Activated CD4-positive, alpha-beta T cell treated with anti-CD3 and anti-CD28 coated beads for 36 hours (primary cell): ENCODE measurements at regions not wholly inside any gene's neighbourhood (a gene's known extent, or its start where the extent isn't known, plus 50 kb on each side); places are given as distances from the start of the nearest gene placed in this dataset.
"Not testable (repeated sequence)": the region's sequence is repeated elsewhere in the genome, so short reads cannot be mapped to it uniquely, and the experiment has no call there.

Source experiments
- ATAC-seq: fragments of 200-7000 bp; cut with Tn5 transposase; one replicate; pipeline ENCODE4 v1.10.0; 2021; ENCODE audit warnings: mild to moderate bottlenecking, moderate library complexity
- CTCF ChIA-PET: fragments of 350-600 bp; sonication (Branson Sonifier 250); formaldehyde crosslinking; loops from one replicate; lab custom pipeline; 2021; ENCODE audit warnings: antibody characterized with exemption; lab: Charles Lee
- POLR2A ChIA-PET: fragments of 350-600 bp; sonication (Branson Sonifier 250); formaldehyde crosslinking; loops from one replicate; lab custom pipeline; 2021; ENCODE audit warnings: antibody characterized with exemption, inconsistent platforms; lab: Charles Lee
- DNase-seq: peaks from one replicate; pipeline ENCODE4 v3.0.0-alpha.2; 2020
- H3K27ac Mint-ChIP-seq: one replicate; pipeline ENCODE4 v1.8.0; 2021; ENCODE audit warnings: mixed read lengths
- H3K27me3 Mint-ChIP-seq: one replicate; pipeline ENCODE4 v1.8.0; 2021; ENCODE audit warnings: mixed read lengths
- H3K36me3 Mint-ChIP-seq: one replicate; pipeline ENCODE4 v1.8.0; 2021; ENCODE audit warnings: low read depth, mixed read lengths
- H3K4me1 Mint-ChIP-seq: one replicate; pipeline ENCODE4 v1.8.0; 2021; ENCODE audit warnings: mixed read lengths
- H3K4me3 Mint-ChIP-seq: one replicate; pipeline ENCODE4 v1.8.0; 2021; ENCODE audit warnings: mild to moderate bottlenecking, moderate library complexity, mixed read lengths
- H3K9me3 Mint-ChIP-seq: one replicate; pipeline ENCODE4 v1.8.0; 2021; ENCODE audit warnings: low read depth, mixed read lengths
- intact Hi-C, 2 experiments: fragments of 100-400 bp; cut with DNase I in 1 of 2; cut with micrococcal nuclease in 1 of 2; formaldehyde crosslinking; loops; one replicate each; pipeline versions ENCODE4 v1.14.2 to v1.15.1; 2022 to 2024; cut with DNase I, micrococcal nuclease

DNA sequence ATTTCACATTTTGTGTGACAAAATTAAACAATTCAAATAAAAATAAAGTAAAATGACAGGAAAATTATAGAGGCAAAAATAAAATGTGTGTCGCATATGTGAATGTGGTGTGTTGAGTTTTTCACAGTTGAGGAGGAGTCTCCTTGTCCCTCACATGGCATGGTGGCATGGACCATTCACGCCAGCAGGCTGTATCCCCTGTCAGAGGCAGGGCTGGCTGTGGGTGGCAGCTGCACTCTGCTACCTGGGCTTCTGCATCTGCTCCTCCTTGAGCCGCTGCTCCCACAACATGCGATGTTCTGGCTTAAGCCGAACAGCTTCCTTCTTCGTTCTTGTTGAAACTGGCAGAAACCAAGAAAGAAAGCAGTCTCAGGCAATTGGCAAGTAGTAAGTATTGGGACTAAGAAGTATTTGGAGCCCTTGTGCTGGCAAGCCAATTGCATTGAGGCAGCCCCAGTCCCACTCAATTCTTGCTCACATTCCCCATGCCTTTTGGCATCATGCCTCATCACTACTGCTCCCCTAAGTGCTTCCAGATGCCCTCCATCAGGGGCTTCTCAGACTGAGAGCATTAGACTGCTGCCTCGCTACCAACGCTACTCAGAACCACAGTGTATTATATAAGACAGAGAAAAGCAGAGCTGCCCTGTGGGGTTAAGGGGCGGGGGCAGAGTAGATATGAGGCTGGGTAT lies 177.9 kb upstream of the NABP1 start:
- Mint-ChIP-seq H3K36me3 (no peaks in the 10 kb centered on the region), H3K9me3 (no peaks in the 10 kb centered on the region), H3K27ac (no peak overlapping the region), H3K27me3 (peaks cover 5% of the 10 kb centered on the region), H3K4me3 (no peak overlapping the region), H3K4me1 (no peaks in the 10 kb centered on the region)
- ATAC-seq = no peak
- intact Hi-C loops = loop anchor here in 1 of 2 experiments (5.0 kb wide), 1 partner anchor 333 kb away; no protein-coding TSS in a partner anchor
- CTCF ChIA-PET = interaction anchor here (0.6 to 2.7 kb wide), 7 partner anchors 12 to 335 kb away, joined by 3 to 12 read pairs (median 3); no protein-coding TSS in a partner anchor
- no peak for DNase-seq
- POLR2A ChIA-PET = no interaction called here

DNA sequence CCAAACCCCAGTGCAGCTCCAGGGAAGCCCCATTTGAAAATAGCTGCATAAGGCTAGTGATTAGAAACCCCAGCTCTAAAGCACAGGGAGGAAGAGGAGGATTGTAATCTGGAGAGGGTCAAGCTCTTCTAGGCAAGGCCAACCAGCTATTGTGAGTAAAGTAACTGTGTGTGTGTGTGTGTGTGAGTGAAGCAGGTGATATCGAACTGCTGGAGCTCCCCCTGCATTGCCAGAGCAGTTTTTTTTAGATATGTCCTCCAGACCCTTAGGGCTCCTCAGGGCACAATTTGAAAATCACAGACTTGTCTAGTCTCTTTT lies 177.4 kb upstream of the NABP1 start:
- ATAC-seq = no peak
- Mint-ChIP-seq H3K4me1 (no peaks in the 10 kb centered on the region), H3K4me3 (no peak overlapping the region), H3K36me3 (no peaks in the 10 kb centered on the region), H3K9me3 (no peaks in the 10 kb centered on the region), H3K27ac (no peak overlapping the region), H3K27me3 (peaks cover 6% of the 10 kb centered on the region)
- POLR2A ChIA-PET = no interaction called here
- intact Hi-C loops = loop anchor here in 1 of 2 experiments (5.0 kb wide), 1 partner anchor 333 kb away; no protein-coding TSS in a partner anchor
- CTCF ChIA-PET = interaction anchor here (0.7 to 2.7 kb wide), 5 partner anchors 12 to 335 kb away, joined by 3 to 12 read pairs (median 3); no protein-coding TSS in a partner anchor
- no peak for DNase-seq

DNA sequence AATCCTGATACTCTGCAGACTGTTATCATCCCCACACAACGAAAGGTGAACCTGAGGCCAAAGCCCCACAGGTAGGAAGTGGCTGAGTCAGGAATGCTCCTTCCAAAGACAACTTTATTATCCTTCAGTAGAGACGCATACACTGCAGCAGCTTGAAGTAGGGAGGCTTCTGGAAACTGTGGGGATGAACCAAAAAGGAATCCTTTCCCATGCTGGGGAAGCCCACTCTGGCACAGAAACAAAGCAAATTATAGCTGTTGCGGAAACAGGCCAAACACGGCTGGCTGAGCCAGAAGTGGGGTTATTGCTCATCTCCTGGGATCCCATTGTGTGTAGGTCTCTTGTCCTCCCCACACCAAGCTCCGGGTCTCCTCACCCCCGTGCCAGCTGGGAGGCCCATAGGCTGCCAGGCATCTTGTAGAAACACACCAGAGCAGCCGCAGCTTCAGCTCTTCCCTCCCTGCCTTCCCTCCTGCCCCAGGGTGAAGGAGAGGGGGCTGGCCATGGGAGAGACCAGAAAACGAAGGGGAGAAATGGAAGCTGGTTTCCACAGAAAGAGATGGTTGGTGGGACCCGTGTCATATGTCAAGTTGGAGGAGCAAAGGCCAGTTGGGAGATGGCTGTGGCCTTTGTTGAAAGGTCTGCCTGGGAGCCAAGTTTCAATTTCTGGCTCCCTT lies 176.9 kb upstream of the NABP1 start:
- H3K27me3 Mint-ChIP-seq = peaks cover 6% of the 10 kb centered on the region
- H3K27ac Mint-ChIP-seq = no peak overlapping the region
- H3K36me3 Mint-ChIP-seq = no peaks in the 10 kb centered on the region
- ChIA-PET CTCF (interaction anchor here (0.6 to 2.7 kb wide), 9 partner anchors 12 to 514 kb away, joined by 3 to 12 read pairs (median 3); no protein-coding TSS in a partner anchor), POLR2A (no interaction called here)
- no peaks in the 10 kb centered on the region for H3K4me1 Mint-ChIP-seq
- H3K4me3 Mint-ChIP-seq = no peak overlapping the region
- intact Hi-C loops = loop anchor here in 1 of 2 experiments (5.0 kb wide), 1 partner anchor 334 kb away; no protein-coding TSS in a partner anchor
- ATAC-seq = no peak
- no peaks in the 10 kb centered on the region for H3K9me3 Mint-ChIP-seq
- no peak for DNase-seq

DNA sequence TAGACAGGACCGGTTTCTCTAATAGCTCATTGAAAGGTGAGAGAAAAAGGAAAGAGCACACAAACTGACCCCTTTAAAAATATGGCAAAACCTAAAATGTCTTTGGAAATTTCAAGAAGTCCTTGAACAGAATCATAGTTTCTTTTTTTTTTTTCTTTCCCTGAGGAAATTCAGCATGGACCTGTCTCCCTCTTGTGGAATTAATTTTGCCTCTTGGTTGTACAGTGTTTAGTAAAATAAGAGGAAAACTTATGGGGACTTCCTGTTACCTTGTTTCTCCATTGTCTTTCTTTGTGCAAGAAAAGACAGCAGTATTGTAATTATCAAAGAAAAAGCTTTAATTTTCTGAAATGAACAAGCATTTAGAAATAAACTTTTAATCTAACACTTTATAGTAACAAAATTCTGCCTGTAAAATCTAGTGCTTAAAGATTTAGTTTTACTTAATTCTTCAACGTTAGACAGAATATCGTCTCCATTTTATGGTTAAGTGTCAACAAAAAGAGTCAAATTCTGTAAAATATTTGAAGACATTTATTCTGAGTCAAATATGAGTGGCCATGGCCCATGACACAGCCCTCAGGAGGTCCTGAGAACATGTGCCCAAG lies 176.3 kb upstream of the NABP1 start:
- ChIA-PET POLR2A (no interaction called here), CTCF (interaction anchor here (0.6 to 2.7 kb wide), 8 partner anchors 20 to 515 kb away, joined by 3 to 12 read pairs (median 3); no protein-coding TSS in a partner anchor)
- intact Hi-C loops = loop anchor here in 1 of 2 experiments (5.0 kb wide), 1 partner anchor 334 kb away; no protein-coding TSS in a partner anchor
- Mint-ChIP-seq H3K4me1 (no peaks in the 10 kb centered on the region), H3K27me3 (peaks cover 6% of the 10 kb centered on the region), H3K27ac (no peak overlapping the region), H3K4me3 (no peak overlapping the region), H3K36me3 (no peaks in the 10 kb centered on the region), H3K9me3 (no peaks in the 10 kb centered on the region)
- DNase-seq = no peak
- ATAC-seq = no peak

DNA sequence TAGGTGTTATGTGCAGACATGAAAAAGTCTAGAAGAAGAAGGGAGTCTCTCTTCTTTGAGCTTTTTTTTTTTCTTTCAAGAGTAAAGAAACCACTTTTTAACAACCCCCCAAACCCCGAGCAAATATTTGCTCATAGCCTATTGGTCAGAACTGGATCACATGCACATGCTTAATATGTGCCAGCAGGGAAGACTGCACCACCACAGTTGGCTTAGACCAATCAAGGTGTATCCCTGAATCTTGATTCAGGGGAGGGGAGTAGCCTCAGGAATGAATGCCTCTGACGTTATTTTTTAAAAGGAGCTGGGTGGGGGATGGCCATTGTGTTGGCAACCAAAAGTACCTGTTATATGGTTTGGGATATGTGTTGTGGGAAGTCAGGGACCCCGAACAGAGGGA lies 171.4 kb upstream of the NABP1 start:
- intact Hi-C loops = no loop called here
- Mint-ChIP-seq H3K27me3 (peaks cover 11% of the 10 kb centered on the region), H3K27ac (no peak overlapping the region), H3K36me3 (no peaks in the 10 kb centered on the region), H3K4me3 (no peak overlapping the region), H3K9me3 (peaks cover 3% of the 10 kb centered on the region), H3K4me1 (no peaks in the 10 kb centered on the region)
- DNase-seq (no peak), ATAC-seq (no peak)
- ChIA-PET POLR2A (no interaction called here), CTCF (interaction anchor here (1.1 kb wide), 1 partner anchor 15 kb away, joined by 5 read pairs; no protein-coding TSS in a partner anchor)

DNA sequence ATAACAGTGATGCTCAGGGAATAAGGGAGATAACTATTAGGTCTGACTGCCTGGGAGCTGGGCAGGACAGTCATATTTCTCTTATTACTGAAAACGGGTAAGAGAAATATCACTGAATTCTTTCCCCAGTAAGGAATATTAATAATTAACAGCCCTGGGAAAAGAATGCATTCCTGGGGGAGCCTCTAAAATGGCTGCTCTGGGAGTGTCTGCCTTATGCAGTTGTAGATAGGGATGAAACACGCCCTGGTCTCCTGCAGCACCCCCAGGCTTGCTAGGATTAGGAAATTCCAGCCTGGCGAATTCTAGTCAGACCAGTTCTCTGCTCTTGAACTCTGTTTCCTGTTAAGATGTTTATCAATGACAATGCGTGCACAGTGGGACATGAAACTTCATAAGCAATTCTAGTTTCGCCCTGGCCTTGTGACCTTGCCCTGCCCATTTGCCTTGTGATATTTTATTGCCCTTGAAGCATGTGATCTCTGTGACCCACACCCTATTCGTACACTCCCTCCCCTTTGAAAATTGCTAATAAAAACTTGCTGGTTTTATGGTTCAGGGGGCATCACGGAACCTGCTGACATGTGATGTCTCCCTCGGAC lies 170.6 kb upstream of the NABP1 start:
- intact Hi-C loops, ATAC-seq, H3K36me3 Mint-ChIP-seq, H3K9me3 Mint-ChIP-seq, H3K4me1 Mint-ChIP-seq, H3K27me3 Mint-ChIP-seq, POLR2A ChIA-PET, H3K4me3 Mint-ChIP-seq, DNase-seq, H3K27ac Mint-ChIP-seq: not testable (repeated sequence)
- CTCF ChIA-PET = interaction anchor here (1.1 kb wide), 1 partner anchor 14 kb away, joined by 5 read pairs; no protein-coding TSS in a partner anchor

DNA sequence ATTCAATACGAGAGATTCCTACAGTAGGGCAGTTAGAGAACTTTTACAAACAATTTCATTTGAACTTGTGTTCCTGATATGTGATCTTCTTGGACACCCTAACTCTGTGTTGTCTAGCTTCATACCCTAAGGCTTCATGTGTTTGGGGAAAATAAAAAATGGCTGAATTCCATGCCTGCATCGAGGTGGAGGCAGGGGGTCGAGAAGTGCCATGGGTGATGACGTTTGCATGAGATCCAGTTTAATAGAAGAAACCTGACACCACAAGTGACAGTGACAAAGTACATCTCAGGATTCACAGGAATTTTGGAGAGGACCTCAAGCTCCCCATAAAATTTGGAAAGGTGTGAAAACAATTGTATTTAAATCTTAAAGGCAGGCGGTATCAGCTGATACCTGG lies 169.2 kb upstream of the NABP1 start:
- Mint-ChIP-seq H3K27me3 (peaks cover 6% of the 10 kb centered on the region), H3K36me3 (no peaks in the 10 kb centered on the region), H3K4me3 (no peak overlapping the region), H3K27ac (no peak overlapping the region), H3K4me1 (no peaks in the 10 kb centered on the region), H3K9me3 (peaks cover 3% of the 10 kb centered on the region)
- intact Hi-C loops = no loop called here
- POLR2A ChIA-PET = interaction anchor here (0.5 kb wide), 1 partner anchor 20 kb away, joined by 8 read pairs; no protein-coding TSS in a partner anchor
- CTCF ChIA-PET = interaction anchor here (0.9 kb wide), 2 partner anchors 13 to 17 kb away, joined by 3 to 4 read pairs; no protein-coding TSS in a partner anchor
- ATAC-seq (no peak), DNase-seq (no peak)

DNA sequence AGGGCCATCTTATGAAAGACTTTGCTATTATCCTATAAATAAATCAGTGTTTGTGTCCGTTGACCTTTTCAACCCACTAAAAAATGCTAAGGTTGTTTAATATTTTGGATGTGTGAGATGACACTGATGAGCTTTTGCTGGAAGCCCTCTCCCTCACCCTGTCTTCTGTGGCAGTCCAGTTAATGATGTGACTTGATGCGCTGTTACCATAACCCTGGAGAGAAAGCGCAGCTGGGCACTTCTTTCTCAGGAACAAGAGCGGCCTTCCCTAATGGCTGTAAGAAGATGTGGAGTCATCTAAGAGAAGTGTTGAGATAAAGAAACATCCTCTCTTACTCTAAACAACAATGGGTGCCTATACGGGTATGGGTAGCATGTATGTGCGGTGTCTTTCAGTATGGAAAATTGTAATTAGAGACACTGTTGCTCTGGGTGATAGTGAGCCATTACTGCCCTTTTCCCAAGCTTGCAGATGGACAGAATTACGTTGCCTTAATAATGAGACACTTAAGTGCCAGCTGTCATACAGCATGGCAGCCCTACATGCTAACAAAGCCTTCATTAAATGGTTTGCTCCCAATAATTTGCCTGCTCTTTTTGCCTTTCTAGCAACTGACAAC lies 165.6 kb upstream of the NABP1 start:
- intact Hi-C loops = no loop called here
- Mint-ChIP-seq H3K9me3 (no peaks in the 10 kb centered on the region), H3K27ac (no peak overlapping the region), H3K4me1 (no peaks in the 10 kb centered on the region), H3K4me3 (no peak overlapping the region), H3K36me3 (no peaks in the 10 kb centered on the region), H3K27me3 (peaks cover 2% of the 10 kb centered on the region)
- no peak for DNase-seq
- no peak for ATAC-seq
- ChIA-PET CTCF (interaction anchor here (0.8 to 1.9 kb wide), 7 partner anchors 9 to 650 kb away, joined by 3 to 7 read pairs (median 5); no protein-coding TSS in a partner anchor), POLR2A (interaction anchor here (0.7 kb wide), 1 partner anchor 9 kb away, joined by 3 read pairs; no protein-coding TSS in a partner anchor)

DNA sequence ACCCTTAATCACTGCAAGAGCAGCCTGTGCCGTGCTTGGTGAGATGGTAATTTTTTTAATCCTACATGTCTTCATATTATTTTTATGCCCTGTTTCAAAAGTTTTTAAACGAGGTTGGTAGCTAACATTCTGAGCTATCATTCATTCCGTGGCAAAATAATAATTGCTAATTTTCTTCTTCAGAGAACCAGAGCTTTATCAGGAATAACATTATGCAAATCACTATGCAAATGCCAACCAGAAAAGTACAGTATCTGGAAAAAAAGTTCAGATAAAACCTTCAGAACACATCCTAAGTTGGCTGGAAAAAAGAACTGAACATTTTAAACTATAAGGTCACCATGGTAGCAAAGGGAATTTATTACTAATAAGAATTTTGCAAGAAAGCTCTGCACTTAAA lies 165.1 kb upstream of the NABP1 start:
- no peaks in the 10 kb centered on the region for H3K4me1 Mint-ChIP-seq
- ATAC-seq (no peak), DNase-seq (no peak)
- no peak overlapping the region for H3K4me3 Mint-ChIP-seq
- CTCF ChIA-PET = interaction anchor here (0.7 to 1.9 kb wide), 8 partner anchors 8 to 649 kb away, joined by 3 to 7 read pairs (median 4); no protein-coding TSS in a partner anchor
- no peaks in the 10 kb centered on the region for H3K9me3 Mint-ChIP-seq
- H3K27ac Mint-ChIP-seq = no peak overlapping the region
- intact Hi-C loops = no loop called here
- POLR2A ChIA-PET = no interaction called here
- peaks cover 3% of the 10 kb centered on the region for H3K27me3 Mint-ChIP-seq
- H3K36me3 Mint-ChIP-seq = no peaks in the 10 kb centered on the region

DNA sequence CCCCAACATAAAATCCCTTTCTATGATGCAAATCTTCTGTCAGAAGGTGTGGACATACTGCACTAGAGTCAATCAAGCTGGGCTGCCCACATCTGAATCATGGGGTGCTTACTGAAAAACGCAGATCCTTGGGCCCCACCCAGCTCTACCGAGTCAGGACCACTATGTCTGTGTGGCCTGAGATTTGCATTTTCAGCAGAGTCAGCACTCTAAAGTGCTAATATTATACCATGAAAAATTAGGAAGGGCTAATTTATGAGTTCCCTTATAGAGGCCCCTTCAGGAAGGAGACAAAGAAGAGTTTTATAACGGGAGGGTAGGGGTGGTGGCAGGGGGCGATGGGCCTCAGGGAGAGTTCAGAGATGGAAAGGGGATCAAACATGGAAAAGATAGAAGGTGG lies 163.3 kb upstream of the NABP1 start:
- peaks cover 6% of the 10 kb centered on the region for H3K27me3 Mint-ChIP-seq
- intact Hi-C loops = no loop called here
- no peaks in the 10 kb centered on the region for H3K9me3 Mint-ChIP-seq
- H3K4me1 Mint-ChIP-seq = no peaks in the 10 kb centered on the region
- H3K4me3 Mint-ChIP-seq = no peak overlapping the region
- H3K36me3 Mint-ChIP-seq = no peaks in the 10 kb centered on the region
- ChIA-PET CTCF (interaction anchor here (0.7 to 2.6 kb wide), 7 partner anchors 15 to 462 kb away, joined by 3 to 11 read pairs (median 3); no protein-coding TSS in a partner anchor), POLR2A (no interaction called here)
- no peak for ATAC-seq
- DNase-seq = no peak
- no peak overlapping the region for H3K27ac Mint-ChIP-seq
